Activated CD4-positive, alpha-beta T cell treated with anti-CD3 and anti-CD28 coated beads, Interleukin-2, amount 50 U/mL, for 16 hours (primary cell): ENCODE measurements at regions not wholly inside any gene's neighbourhood (a gene's known extent, or its start where the extent isn't known, plus 50 kb on each side); places are given as distances from the start of the nearest gene placed in this dataset.

Experiments
- DNase-seq: peaks from one replicate; pipeline ENCODE4 v3.0.0-alpha.2; 2020

- DNase-seq, result no peak
Observed at GRCh38 chr10:125397608-125398007, 237.2 kb upstream of the CTBP2 start.

GRCh38 chr10:125396676-125397075 is 236.3 kb upstream of the CTBP2 start:
- no peak for DNase-seq

- DNase-seq, result no peak
Observed at GRCh38 chr10:125392609-125393008, 232.2 kb upstream of the CTBP2 start.

- DNase-seq, result no peak
Observed at GRCh38 chr10:125392154-125392553, 231.8 kb upstream of the CTBP2 start.

- no peak for DNase-seq
Observed at GRCh38 chr10:125389648-125390047, 229.3 kb upstream of the CTBP2 start.

- no peak for DNase-seq
Observed at GRCh38 chr10:125379592-125379991, 219.2 kb upstream of the CTBP2 start.

- no peak for DNase-seq
Observed at GRCh38 chr10:125377368-125377767, 217.0 kb upstream of the CTBP2 start.

GRCh38 chr10:125375210-125375609 is 214.8 kb upstream of the CTBP2 start:
- DNase-seq, result no peak

- DNase-seq, result no peak
Observed at GRCh38 chr10:125373546-125373945, 213.2 kb upstream of the CTBP2 start.

- no peak for DNase-seq
Observed at GRCh38 chr10:125370578-125370977, 210.2 kb upstream of the CTBP2 start.

GRCh38 chr10:125369382-125370326 is 209.3 kb upstream of the CTBP2 start:
- DNase-seq, result no peak

GRCh38 chr10:125368146-125368545 is 207.8 kb upstream of the CTBP2 start:
- DNase-seq, result no peak

GRCh38 chr10:125363791-125364190 is 203.4 kb upstream of the CTBP2 start:
- no peak for DNase-seq

- DNase-seq, result no peak
Observed at GRCh38 chr10:125362950-125363349, 202.6 kb upstream of the CTBP2 start.

- DNase-seq, result no peak
Observed at GRCh38 chr10:125359401-125359800, 199.0 kb upstream of the CTBP2 start.

- no peak for DNase-seq
Observed at GRCh38 chr10:125355657-125356056, 195.3 kb upstream of the CTBP2 start.

GRCh38 chr10:125350519-125350918 is 190.2 kb upstream of the CTBP2 start:
- DNase-seq, result no peak

- DNase-seq, result no peak
Observed at GRCh38 chr10:125348536-125348935, 188.2 kb upstream of the CTBP2 start.

- no peak for DNase-seq
Observed at GRCh38 chr10:125344573-125345171, 184.3 kb upstream of the CTBP2 start.

GRCh38 chr10:125343983-125344382 is 183.6 kb upstream of the CTBP2 start:
- DNase-seq, result no peak

- DNase-seq, result no peak
Observed at GRCh38 chr10:125343118-125343925, 183.0 kb upstream of the CTBP2 start.

GRCh38 chr10:125341611-125342010 is 181.2 kb upstream of the CTBP2 start:
- no peak for DNase-seq

- DNase-seq, result no peak
Observed at GRCh38 chr10:125340903-125341302, 180.5 kb upstream of the CTBP2 start.

- no peak for DNase-seq
Observed at GRCh38 chr10:125337510-125337909, 177.1 kb upstream of the CTBP2 start.
